ENCODE measurements at regions not wholly inside any gene's neighbourhood (a gene's known extent, or its start where the extent isn't known, plus 50 kb on each side); places are given as distances from the start of the nearest gene placed in this dataset.
"Not testable (repeated sequence)": the region's sequence is repeated elsewhere in the genome, so short reads cannot be mapped to it uniquely, and the experiment has no call there.

- no peak for DNase-seq (ENCODE audit: low read depth, low spot score)
- CTCF ChIA-PET: no interaction called here
- Histone ChIP-seq H3K36me3 (ENCODE audit: control insufficient read depth in 2 of 2, extremely low read depth in 1 of 2, insufficient read depth in 2 of 2, low read length in 2 of 2) (no peaks in the 10 kb centered on the region), H3K9me1 (replicated peaks; ENCODE audit: control insufficient read depth, extremely low read depth, insufficient read depth, low read length) (no peaks in the 10 kb centered on the region), H3K9me3 (replicated peaks; ENCODE audit: control insufficient read depth, insufficient read depth, low read length) (peaks cover 8% of the 10 kb centered on the region), H3K9ac (replicated peaks; ENCODE audit: extremely low read depth, insufficient read depth, low read length) (no peak overlapping the region), H3K27ac (ENCODE audit: insufficient read depth, low read depth, low read length) (no peak overlapping the region), H3K27me3 (ENCODE audit: control insufficient read depth in 2 of 2, insufficient read depth in 2 of 2, low read length in 2 of 2) (no peaks in the 10 kb centered on the region), H3K4me3 (replicated peaks in 1 of 3; ENCODE audit: insufficient read depth in 1 of 3, low read depth in 1 of 3, low read length in 3 of 3) (no peak overlapping the region), H4K20me1 (replicated peaks; ENCODE audit: control insufficient read depth, extremely low read depth, insufficient read depth, low read length) (no peaks in the 10 kb centered on the region), H2AFZ (ENCODE audit: low read depth, low read length) (no peak overlapping the region), H3K4me2 (ENCODE audit: insufficient read depth, low read length) (no peak overlapping the region), H3K79me2 (ENCODE audit: control insufficient read depth, insufficient read depth, low read length) (no peaks in the 10 kb centered on the region), H3K4me1 (ENCODE audit: control insufficient read depth, extremely low read depth, insufficient read depth, low read length) (no peaks in the 10 kb centered on the region)
- FAIRE-seq: no peak
- intact Hi-C loops (cut with micrococcal nuclease): no loop called here
- no TSS peak for BruUV-seq (replicated peaks)
- dilution Hi-C loops (cut with MboI; ENCODE audit: extremely low pct_ligation_motif_present, low sequenced_read_pairs): no loop called here
- TF ChIP-seq JUN (IDR thresholded peaks at IDR 0.05; ENCODE audit: borderline replicate concordance, insufficient read depth, insufficient read length, low read depth) (no peak), POLR2AphosphoS5 (IDR thresholded peaks at IDR 0.05; ENCODE audit: insufficient read depth, low read depth, low read length) (no peak), GATA2 (IDR thresholded peaks at IDR 0.05; ENCODE audit: insufficient read depth, insufficient read length, low read depth, low read length) (no peak), FOS (IDR thresholded peaks at IDR 0.05; ENCODE audit: borderline replicate concordance, insufficient read depth, low read length) (no peak), CTCF (IDR thresholded peaks at IDR 0.05; ENCODE audit: extremely low read depth in 1 of 2, insufficient read depth in 1 of 2, low read depth in 1 of 2, low read length in 2 of 2) (no peak), MAX (IDR thresholded peaks at IDR 0.05; ENCODE audit: insufficient read depth, insufficient read length) (no peak), EZH2 (IDR thresholded peaks at IDR 0.05; ENCODE audit: borderline replicate concordance, low read depth, low read length, severe bottlenecking) (no peak), MYC (IDR thresholded peaks at IDR 0.05; ENCODE audit: low read depth, low read length) (no peak), POLR2A (IDR thresholded peaks at IDR 0.05; ENCODE audit: low read depth, low read length) (no peak)
- POLR2A ChIA-PET: no interaction called here
These were observed 2163.5 kb upstream of the WWC1 start for GRCh38 chr5:166127766-166128570.

GRCh38 chr5:166145107-166145506 is 2146.3 kb upstream of the WWC1 start:
- POLR2A ChIA-PET; H3K9me1 ChIP-seq (replicated peaks; ENCODE audit: control insufficient read depth, extremely low read depth, insufficient read depth, low read length); H3K4me1 ChIP-seq (ENCODE audit: control insufficient read depth, extremely low read depth, insufficient read depth, low read length); H3K4me3 ChIP-seq (replicated peaks in 1 of 3; ENCODE audit: insufficient read depth in 1 of 3, low read depth in 1 of 3, low read length in 3 of 3); DNase-seq (ENCODE audit: low read depth, low spot score); H3K27ac ChIP-seq (ENCODE audit: insufficient read depth, low read depth, low read length); H4K20me1 ChIP-seq (replicated peaks; ENCODE audit: control insufficient read depth, extremely low read depth, insufficient read depth, low read length); intact Hi-C loops (cut with micrococcal nuclease); H2AFZ ChIP-seq (ENCODE audit: low read depth, low read length); H3K36me3 ChIP-seq (ENCODE audit: control insufficient read depth in 2 of 2, extremely low read depth in 1 of 2, insufficient read depth in 2 of 2, low read length in 2 of 2); BruUV-seq (replicated peaks); dilution Hi-C loops (cut with MboI; ENCODE audit: extremely low pct_ligation_motif_present, low sequenced_read_pairs); H3K27me3 ChIP-seq (ENCODE audit: control insufficient read depth in 2 of 2, insufficient read depth in 2 of 2, low read length in 2 of 2); CTCF ChIA-PET; H3K79me2 ChIP-seq (ENCODE audit: control insufficient read depth, insufficient read depth, low read length); H3K9me3 ChIP-seq (replicated peaks; ENCODE audit: control insufficient read depth, insufficient read depth, low read length); H3K4me2 ChIP-seq (ENCODE audit: insufficient read depth, low read length); H3K9ac ChIP-seq (replicated peaks; ENCODE audit: extremely low read depth, insufficient read depth, low read length); FAIRE-seq: not testable (repeated sequence)

Data from endothelial cell of umbilical vein (primary cell).